NCI-H446 (cell line): ENCODE measurements at regions not wholly inside any gene's neighbourhood (a gene's known extent, or its start where the extent isn't known, plus 50 kb on each side); places are given as distances from the start of the nearest gene placed in this dataset.

Experiments used
- DNase-seq, 2 experiments: peaks; one replicate each; lab custom pipeline; 2025; lab: John Stamatoyannopoulos, UW

DNA sequence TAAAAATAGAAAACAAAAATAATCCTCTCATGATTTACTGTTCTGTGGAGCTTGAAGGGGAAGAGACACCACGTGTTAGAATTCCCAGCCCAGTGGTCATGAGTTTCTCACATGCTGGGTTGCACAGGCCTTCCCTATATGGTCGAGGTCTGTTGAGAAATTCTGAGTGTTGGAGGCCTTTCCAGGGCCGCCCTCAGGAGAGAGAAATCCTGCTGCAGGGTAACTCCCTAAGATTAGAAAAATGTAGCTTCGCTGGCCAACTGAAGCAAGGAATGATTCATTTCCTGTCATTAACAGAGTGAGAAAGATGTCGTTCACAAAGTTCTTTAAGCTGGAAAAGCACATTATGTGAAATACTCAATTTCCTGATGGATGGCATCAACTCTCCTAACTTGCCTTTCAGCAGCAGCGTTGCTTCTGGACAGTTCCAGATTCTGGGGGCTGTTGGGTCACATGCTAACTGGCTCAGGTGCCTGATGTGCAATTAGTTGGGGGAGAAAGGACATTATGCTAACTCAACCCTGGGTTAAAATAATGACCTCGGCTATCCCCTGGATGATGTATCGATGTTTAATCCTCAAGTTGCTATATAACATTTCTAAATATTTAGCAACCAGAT, 104.8 kb upstream of the CD180 start:
- no peak for DNase-seq

GRCh38 chr5:67300326-67300725, 103.7 kb upstream of the CD180 start:
- no peak for DNase-seq

GRCh38 chr5:67299231-67299735, 102.7 kb upstream of the CD180 start:
- DNase-seq = no peak

DNA sequence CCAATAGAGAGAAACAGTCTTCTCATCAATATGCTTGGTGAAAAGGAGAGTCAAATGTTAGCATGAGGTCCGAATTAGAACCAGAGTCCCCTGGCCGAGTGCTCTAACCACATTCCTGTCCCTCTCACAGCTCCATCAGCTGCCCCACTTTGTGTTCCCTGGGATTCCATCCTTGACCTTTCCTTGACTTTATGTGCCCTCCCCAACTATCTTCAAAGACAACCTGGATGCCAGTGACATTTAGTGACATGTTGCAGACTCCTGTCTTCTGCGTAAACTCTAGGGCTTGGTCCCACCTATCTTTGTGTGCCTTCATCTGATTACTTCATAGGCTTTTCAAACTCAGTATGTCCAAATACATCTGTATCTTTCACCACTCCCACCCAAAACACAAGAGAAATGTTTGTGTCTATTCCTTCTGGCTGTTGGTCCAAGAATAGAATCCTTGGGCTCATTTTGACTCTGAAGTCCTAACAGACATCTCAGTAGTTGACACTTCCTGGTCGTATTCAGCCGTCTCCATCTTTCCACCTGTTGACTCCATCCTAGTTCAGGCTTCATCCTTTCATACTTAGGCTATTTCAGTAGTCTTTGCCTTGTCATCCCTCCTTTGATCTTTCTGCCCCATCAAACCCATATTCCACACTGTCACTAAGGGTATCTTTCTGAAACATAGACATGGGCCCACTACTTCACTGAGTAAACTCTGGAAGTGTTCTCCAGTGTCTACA, 101.4 kb upstream of the CD180 start:
- no peak for DNase-seq

DNA sequence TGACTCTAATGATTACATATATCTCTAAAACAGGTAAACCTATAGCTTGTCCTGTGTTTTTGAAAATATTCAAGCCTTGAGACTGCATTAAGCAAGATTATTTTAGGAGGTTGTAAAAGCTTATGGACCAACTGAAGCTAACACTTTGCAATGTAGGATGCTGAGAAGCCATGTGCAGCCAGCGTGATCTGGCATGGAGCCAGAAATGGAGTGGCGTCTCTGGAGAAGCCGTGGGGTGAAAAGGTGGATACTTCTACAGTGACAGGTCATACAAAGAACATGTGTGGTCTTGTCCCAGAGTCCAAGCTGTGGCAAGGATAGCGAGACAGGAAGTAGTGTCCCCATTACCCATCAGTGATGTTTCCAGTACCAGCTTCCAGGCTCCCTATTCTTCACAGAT, 100.8 kb upstream of the CD180 start:
- DNase-seq = no peak

DNA sequence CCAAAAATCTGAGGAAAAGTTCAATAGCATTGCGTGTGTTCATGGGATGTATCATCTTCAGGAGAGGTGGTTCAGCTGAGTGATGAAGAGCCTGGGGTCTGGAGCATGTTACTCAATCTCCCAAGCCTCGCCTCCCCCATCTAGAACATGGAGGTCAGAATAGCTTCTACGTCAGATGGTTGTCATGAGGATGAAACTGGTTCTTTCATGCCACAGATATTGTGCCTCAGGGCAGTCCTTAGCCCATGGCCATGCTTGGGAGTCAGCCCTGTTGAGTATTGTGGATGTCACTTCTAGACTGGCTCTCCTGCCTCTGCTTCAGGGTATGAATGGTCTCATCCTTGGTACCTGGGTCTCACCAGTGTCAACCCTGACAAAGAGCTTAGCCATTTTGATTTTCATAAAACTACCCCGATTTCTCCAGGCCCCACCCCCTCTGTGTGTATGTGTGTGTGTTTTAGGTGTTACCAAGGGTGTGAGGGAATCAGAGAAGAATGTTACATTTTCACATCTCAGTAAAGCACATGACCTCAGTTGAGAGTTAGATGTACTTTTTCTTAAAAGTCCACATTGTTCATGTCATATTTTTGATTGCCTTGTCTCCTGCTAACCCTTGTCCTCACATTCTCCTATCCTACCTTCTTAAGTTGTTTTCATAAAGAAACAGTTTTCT, 97.8 kb upstream of the CD180 start:
- DNase-seq = no peak

- no peak for DNase-seq
Observed at GRCh38 chr5:67293226-67293625, 96.6 kb upstream of the CD180 start.

GRCh38 chr5:67292201-67292940, 95.8 kb upstream of the CD180 start:
- no peak for DNase-seq

GRCh38 chr5:67291671-67292070, 95.1 kb upstream of the CD180 start:
- DNase-seq = no peak

- no peak for DNase-seq
Observed at GRCh38 chr5:67291066-67291465, 94.5 kb upstream of the CD180 start.

- DNase-seq = no peak
Observed at GRCh38 chr5:67290655-67291054, 94.1 kb upstream of the CD180 start.

DNA sequence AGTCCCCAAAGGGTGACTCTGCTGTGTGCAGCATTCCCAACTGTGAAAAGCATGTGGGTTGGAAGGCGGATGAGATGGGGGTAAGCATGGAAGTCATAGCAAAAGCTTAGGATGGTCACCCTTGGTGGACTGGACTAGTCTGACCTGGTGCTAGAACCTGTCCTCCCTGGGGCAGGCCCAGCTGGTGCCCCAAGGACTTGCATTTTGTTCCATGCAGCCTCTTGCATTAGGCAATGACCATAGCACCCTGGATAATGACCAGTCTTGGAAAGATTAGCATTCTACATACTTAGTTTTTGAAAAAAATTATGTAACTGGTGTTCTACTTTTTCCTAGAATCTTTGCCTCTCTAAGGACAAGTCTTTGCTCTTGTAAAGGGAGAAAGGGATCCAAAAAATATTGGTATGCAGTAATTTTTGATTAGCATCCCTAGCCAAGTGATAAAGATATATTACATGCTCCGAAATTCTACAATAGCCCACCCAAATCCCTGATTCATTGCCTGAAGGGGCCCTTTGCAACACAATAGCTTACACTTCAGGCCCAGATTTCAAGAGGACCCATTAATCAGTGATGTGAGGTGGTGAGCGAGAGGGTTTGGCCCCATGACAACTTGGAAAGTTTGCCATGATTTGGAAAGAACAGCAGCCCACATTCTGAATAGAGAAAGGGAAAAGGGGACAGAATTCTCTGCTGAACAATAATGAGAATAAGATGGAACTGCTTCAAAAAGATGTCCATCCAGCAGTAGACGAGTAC, 93.3 kb upstream of the CD180 start:
- no peak for DNase-seq

GRCh38 chr5:67287510-67288268, 91.1 kb upstream of the CD180 start:
- no peak for DNase-seq

GRCh38 chr5:67286006-67286405, 89.4 kb upstream of the CD180 start:
- no peak for DNase-seq

DNA sequence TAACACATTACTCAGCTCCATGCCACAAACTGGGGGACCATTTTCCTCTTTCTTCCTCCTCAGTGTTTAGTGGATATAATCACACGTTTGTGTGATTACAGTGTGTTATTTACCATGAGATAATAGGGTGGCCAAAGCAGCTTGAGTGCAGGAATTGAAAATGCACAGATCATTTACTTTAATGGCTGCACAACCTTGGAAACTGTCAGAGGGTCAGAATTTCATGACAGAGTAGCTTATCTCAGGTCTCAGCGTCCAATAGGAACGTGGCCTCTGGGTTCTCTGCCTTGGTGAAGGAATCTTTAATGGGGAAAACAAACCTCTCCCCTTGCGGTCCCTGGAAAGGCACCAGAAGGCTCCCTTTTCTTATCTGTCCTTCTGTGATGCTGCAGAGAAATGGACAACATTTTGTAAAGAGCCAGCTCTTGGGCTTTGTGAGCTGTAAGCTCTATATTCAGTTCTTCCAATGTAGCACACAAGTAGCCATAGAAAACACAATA, 87.4 kb upstream of the CD180 start:
- no peak for DNase-seq

DNA sequence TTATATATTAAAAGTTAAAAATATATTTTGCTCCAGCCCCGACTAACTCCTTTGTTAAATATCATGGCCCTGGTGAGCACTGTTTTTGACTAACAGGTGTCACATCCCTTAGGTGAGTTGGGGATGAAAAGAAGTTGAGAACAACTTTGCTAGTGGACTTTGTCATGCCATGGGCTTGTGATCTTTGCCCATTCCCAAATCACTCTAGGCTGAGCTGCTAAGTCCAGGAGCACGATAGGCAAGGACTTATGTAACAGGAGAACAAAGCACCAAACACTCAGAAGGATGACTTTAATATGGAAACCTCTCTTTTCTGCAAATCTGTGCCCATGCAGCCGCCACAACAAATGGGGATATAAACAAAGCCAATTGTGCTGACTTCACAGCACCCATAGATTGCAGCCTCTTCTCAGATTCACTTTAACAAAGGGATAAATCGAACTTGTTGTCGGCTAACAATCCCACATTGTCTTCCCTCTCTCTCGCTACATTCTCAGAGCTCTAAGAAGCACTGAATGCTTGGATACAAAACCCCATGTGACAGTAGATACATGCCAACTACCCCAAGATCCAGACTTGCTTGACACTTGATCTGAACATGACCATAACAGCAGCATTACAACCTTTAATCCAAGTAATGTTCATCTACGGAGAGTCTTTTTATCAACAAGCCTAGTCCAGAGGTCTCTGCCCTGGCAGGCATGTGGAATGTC, 86.8 kb upstream of the CD180 start:
- no peak for DNase-seq

- DNase-seq = no peak
Observed at GRCh38 chr5:67281874-67282273, 85.3 kb upstream of the CD180 start.

DNA sequence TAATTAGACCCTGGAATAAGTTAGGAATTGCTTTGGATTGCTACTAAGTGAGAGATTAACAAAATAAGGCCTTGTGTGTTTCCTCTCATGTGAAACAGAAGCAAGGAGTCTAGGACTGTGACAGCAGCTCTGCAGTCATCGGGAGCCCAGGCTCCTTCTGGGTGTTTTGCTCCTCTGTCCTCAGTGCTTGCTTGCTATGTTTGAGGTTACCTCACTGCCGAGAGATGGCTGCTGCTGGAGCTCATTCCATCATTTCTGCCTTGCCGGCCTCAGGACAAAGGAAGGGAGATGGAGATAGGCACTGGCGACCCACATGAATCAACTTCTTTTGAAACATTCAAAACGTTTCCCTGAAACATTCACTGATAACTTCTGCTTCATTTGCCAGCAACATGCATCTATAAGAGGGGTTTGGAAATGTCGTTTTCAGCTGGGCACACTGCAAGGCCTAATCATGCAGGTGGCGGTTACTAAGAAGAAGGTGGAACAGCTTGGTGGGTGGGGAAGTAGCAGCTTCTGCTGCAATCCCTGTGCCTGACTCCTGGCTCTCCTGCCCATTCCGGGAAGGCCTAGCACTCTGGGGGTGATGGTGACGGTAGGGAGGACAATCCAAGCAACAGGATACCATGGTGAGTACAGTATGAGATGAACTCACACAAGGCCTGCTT, 77.2 kb upstream of the CD180 start:
- DNase-seq = no peak

- no peak for DNase-seq
Observed at GRCh38 chr5:67272453-67273130, 76.0 kb upstream of the CD180 start.
